ENCODE measurements at regions not wholly inside any gene's neighbourhood (a gene's known extent, or its start where the extent isn't known, plus 50 kb on each side); places are given as distances from the start of the nearest gene placed in this dataset.

GRCh38 chr2:215528555-215528954 lies 92.7 kb upstream of the FN1 start:
- no peak overlapping the region for H4K8ac ChIP-seq (ENCODE audit: extremely low read depth, insufficient read depth, low read length)
- no peak overlapping the region for H2BK120ac ChIP-seq (replicated peaks; ENCODE audit: low read depth, low read length)
- FAIRE-seq: no peak
- H3K36me3 ChIP-seq (ENCODE audit: control insufficient read depth in 2 of 4, insufficient read depth in 4 of 4, low read length in 3 of 4): no peaks in the 10 kb centered on the region
- H4K91ac ChIP-seq (replicated peaks; ENCODE audit: insufficient read length, low read length): no peak overlapping the region
- H2BK5ac ChIP-seq (ENCODE audit: low read depth, low read length): no peak overlapping the region
- no peak overlapping the region for H3K56ac ChIP-seq (replicated peaks; ENCODE audit: insufficient read length, low read depth, low read length)
- H3K4me3 ChIP-seq (ENCODE audit: extremely low read depth in 1 of 4, insufficient read depth in 2 of 4, low read depth in 3 of 4, low read length in 4 of 4): no peak overlapping the region
- no peak overlapping the region for H2BK12ac ChIP-seq (ENCODE audit: low read depth, low read length)
- peaks cover 0 to 1% (median 0%) of the 10 kb centered on the region in 4 experiments; a peak in 1 of 7 replicates for H3K27me3 ChIP-seq (replicated peaks in 1 of 4; ENCODE audit: control insufficient read depth in 3 of 4, extremely low read depth in 1 of 4, insufficient read depth in 3 of 4, low read length in 3 of 4)
- no peak overlapping the region for H2BK15ac ChIP-seq (ENCODE audit: low read length)
- no peak for DNase-seq (ENCODE audit: low read depth in 1 of 2, low spot score in 2 of 2)
- no peaks in the 10 kb centered on the region for H3K79me1 ChIP-seq (ENCODE audit: low read depth, low read length)
- no peak overlapping the region for H3K14ac ChIP-seq (ENCODE audit: insufficient read length)
- POLR2A ChIA-PET (ENCODE audit: partially characterized antibody): no interaction called here
- no peak overlapping the region for H3K18ac ChIP-seq (ENCODE audit: extremely low read depth, low read length)
- no peak overlapping the region for H3K9ac ChIP-seq (replicated peaks in 1 of 4; ENCODE audit: extremely low read depth in 1 of 4, low read depth in 3 of 4, low read length in 3 of 4)
- H3K4me1 ChIP-seq (replicated peaks in 1 of 4; ENCODE audit: control insufficient read depth in 3 of 4, insufficient read depth in 4 of 4, low read length in 3 of 4): no peaks in the 10 kb centered on the region
- H4K20me1 ChIP-seq (replicated peaks in 1 of 2; ENCODE audit: control insufficient read depth in 1 of 2, insufficient read depth in 2 of 2, low read length in 2 of 2): no peaks in the 10 kb centered on the region
- WGBS, 2 experiments (ENCODE audit: extremely low coverage in 1 of 2, insufficient coverage in 1 of 2, insufficient read length in 1 of 2, insufficient replicate concordance in 2 of 2, low coverage in 1 of 2, low lambda C conversion rate in 2 of 2, missing lambda C conversion rate in 1 of 2): 98% methylated on average over 2 of the region's 2 CpGs; no CpG with 5 or more reads in 1 of the 2 experiments
- CTCF ChIA-PET (ENCODE audit: partially characterized antibody): no interaction called here
- H2AFZ ChIP-seq (ENCODE audit: low read length): no peak overlapping the region
- no peak overlapping the region for H2AK5ac ChIP-seq (ENCODE audit: low read depth, low read length)
- H4K5ac ChIP-seq (ENCODE audit: insufficient read length, low read depth, low read length): no peak overlapping the region
- no peaks in the 10 kb centered on the region; the same call in 1 of the 2 replicates for H3K23me2 ChIP-seq (ENCODE audit: low read depth, low read length)
- no peak overlapping the region for H3K23ac ChIP-seq (ENCODE audit: insufficient read length)
- no peak overlapping the region for H3K27ac ChIP-seq (ENCODE audit: low read depth, low read length)
- no peaks in the 10 kb centered on the region for H3K9me3 ChIP-seq (ENCODE audit: insufficient read depth in 2 of 2, low read depth in 1 of 2, low read length in 1 of 2)
- H2BK20ac ChIP-seq (ENCODE audit: low read length): no peak overlapping the region
- no peak overlapping the region for H3K4me2 ChIP-seq (ENCODE audit: insufficient read depth in 1 of 2, low read depth in 2 of 2, low read length in 2 of 2)
- no peak overlapping the region for H3K4ac ChIP-seq (replicated peaks; ENCODE audit: insufficient read length, low read depth, low read length)
- H3K79me2 ChIP-seq (ENCODE audit: control insufficient read depth in 1 of 2, insufficient read depth in 2 of 2, low read length in 2 of 2): no peaks in the 10 kb centered on the region
- TF ChIP-seq TAF7 (optimal IDR thresholded peaks at IDR 0.05; ENCODE audit: borderline replicate concordance, low read depth, low read length) (no peak), RAD21 (IDR thresholded peaks at IDR 0.05 in 1 of 2, conservative IDR thresholded peaks at IDR 0.05 in 1 of 2; ENCODE audit: low read depth in 2 of 2, low read length in 2 of 2) (no peak), CBX8 (IDR thresholded peaks at IDR 0.05; ENCODE audit: borderline replicate concordance, low read depth, low read length) (no peak), GTF2F1 (IDR thresholded peaks at IDR 0.05; ENCODE audit: borderline replicate concordance, low read depth, low read length) (no peak), CBX5 (IDR thresholded peaks at IDR 0.05; ENCODE audit: low read depth, low read length) (no peak), POU5F1 (IDR thresholded peaks at IDR 0.05; ENCODE audit: low read depth, low read length) (no peak), CTBP2 (IDR thresholded peaks at IDR 0.05; ENCODE audit: borderline replicate concordance, insufficient read depth, insufficient read length, low read length) (no peak), SP2 (IDR thresholded peaks at IDR 0.05; ENCODE audit: low read length) (no peak), NANOG (IDR thresholded peaks at IDR 0.05; ENCODE audit: insufficient read depth, low read depth, low read length, poor library complexity, severe bottlenecking) (no peak), HDAC2 (IDR thresholded peaks at IDR 0.05; ENCODE audit: borderline replicate concordance in 1 of 2, low read depth in 2 of 2, low read length in 2 of 2) (no peak), NRF1 (IDR thresholded peaks at IDR 0.05; ENCODE audit: low read depth, low read length) (no peak)
- TF ChIP-seq, protein P1, sequence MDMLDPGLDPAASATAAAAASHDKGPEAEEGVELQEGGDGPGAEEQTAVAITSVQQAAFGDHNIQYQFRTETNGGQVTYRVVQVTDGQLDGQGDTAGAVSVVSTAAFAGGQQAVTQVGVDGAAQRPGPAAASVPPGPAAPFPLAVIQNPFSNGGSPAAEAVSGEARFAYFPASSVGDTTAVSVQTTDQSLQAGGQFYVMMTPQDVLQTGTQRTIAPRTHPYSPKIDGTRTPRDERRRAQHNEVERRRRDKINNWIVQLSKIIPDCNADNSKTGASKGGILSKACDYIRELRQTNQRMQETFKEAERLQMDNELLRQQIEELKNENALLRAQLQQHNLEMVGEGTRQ (IDR thresholded peaks at IDR 0.05; ENCODE audit: low read length): no peak

Data from H1 (cell line).